Astrocyte (in vitro differentiated cells and primary cell): ENCODE measurements at regions not wholly inside any gene's neighbourhood (a gene's known extent, or its start where the extent isn't known, plus 50 kb on each side); places are given as distances from the start of the nearest gene placed in this dataset.

Source experiments
- EZH2 ChIP-seq: IDR thresholded peaks from 2 replicates; pipeline ENCODE4 v1.6.1; 2012; ENCODE audit warnings: mild to moderate bottlenecking, low read length, inconsistent platforms; ENCODE audit not compliant: insufficient read depth
- TF ChIP-seq, protein P1 (sequence below): IDR thresholded peaks from 2 replicates; pipeline ENCODE4 v1.5.1; 2011; ENCODE audit warnings: low read depth, mild to moderate bottlenecking, inconsistent platforms, low read length, moderate library complexity; ENCODE audit not compliant: insufficient read depth

DNA sequence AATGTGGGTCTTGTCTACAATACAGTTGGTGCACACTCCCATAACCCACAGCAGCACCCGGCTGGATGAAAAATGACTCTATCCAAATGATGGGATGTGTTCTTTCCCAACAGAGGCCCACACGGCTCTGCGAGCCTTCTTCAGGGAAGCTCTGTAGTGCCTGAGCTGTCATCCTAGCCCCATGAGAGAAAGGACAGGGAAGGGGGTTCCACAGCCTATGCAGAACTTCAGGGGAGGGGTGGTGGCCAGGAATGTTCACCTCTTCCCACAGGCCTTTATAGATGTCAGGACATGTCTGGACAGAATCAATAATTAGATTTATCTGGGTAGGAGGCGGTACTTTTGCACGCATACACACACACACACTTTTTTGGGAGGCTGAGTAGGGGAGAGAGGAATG lies 109.0 kb downstream of the JCAD start:
- TF ChIP-seq, protein P1, sequence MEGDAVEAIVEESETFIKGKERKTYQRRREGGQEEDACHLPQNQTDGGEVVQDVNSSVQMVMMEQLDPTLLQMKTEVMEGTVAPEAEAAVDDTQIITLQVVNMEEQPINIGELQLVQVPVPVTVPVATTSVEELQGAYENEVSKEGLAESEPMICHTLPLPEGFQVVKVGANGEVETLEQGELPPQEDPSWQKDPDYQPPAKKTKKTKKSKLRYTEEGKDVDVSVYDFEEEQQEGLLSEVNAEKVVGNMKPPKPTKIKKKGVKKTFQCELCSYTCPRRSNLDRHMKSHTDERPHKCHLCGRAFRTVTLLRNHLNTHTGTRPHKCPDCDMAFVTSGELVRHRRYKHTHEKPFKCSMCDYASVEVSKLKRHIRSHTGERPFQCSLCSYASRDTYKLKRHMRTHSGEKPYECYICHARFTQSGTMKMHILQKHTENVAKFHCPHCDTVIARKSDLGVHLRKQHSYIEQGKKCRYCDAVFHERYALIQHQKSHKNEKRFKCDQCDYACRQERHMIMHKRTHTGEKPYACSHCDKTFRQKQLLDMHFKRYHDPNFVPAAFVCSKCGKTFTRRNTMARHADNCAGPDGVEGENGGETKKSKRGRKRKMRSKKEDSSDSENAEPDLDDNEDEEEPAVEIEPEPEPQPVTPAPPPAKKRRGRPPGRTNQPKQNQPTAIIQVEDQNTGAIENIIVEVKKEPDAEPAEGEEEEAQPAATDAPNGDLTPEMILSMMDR: no peak
- TF ChIP-seq EZH2: no peak
